ENCODE measurements at regions not wholly inside any gene's neighbourhood (a gene's known extent, or its start where the extent isn't known, plus 50 kb on each side); places are given as distances from the start of the nearest gene placed in this dataset.

GRCh38 chr13:58660826-58661225, 1029.3 kb downstream of the PCDH17 start:
- TF ChIP-seq, protein P1, sequence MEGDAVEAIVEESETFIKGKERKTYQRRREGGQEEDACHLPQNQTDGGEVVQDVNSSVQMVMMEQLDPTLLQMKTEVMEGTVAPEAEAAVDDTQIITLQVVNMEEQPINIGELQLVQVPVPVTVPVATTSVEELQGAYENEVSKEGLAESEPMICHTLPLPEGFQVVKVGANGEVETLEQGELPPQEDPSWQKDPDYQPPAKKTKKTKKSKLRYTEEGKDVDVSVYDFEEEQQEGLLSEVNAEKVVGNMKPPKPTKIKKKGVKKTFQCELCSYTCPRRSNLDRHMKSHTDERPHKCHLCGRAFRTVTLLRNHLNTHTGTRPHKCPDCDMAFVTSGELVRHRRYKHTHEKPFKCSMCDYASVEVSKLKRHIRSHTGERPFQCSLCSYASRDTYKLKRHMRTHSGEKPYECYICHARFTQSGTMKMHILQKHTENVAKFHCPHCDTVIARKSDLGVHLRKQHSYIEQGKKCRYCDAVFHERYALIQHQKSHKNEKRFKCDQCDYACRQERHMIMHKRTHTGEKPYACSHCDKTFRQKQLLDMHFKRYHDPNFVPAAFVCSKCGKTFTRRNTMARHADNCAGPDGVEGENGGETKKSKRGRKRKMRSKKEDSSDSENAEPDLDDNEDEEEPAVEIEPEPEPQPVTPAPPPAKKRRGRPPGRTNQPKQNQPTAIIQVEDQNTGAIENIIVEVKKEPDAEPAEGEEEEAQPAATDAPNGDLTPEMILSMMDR (conservative IDR thresholded peaks at IDR 0.05; ENCODE audit: low read depth, low read length), result no peak
- TF ChIP-seq EZH2 (IDR thresholded peaks at IDR 0.05; ENCODE audit: low read length, unreplicated experiment) (no peak), EZH2phosphoT487 (IDR thresholded peaks at IDR 0.05; ENCODE audit: borderline replicate concordance, low read length) (no peak)
